ENCODE measurements at regions not wholly inside any gene's neighbourhood (a gene's known extent, or its start where the extent isn't known, plus 50 kb on each side); places are given as distances from the start of the nearest gene placed in this dataset.
A peak's percentile ranks its signal among the peaks of the same experiment; 100 is the strongest.

GRCh38 chr2:12320991-12321641 is 395.6 kb upstream of the TRIB2 start:
- H3K4me3 ChIP-seq, result no peak overlapping the region
- WGBS, 2 donors, result 54 to 57% methylated on average over 7 of the region's 7 CpGs
- H3K27ac ChIP-seq, result peak overlapping the region in 2 of 4 donors; percentile 27 to 37
- no peaks in the 10 kb centered on the region for H3K36me3 ChIP-seq
- no peaks in the 10 kb centered on the region for H3K9me3 ChIP-seq
- no peaks in the 10 kb centered on the region for H3K27me3 ChIP-seq
- TF ChIP-seq POLR2A (IDR thresholded peaks at IDR 0.05) (no peak), EP300 (IDR thresholded peaks at IDR 0.05) (peak in 1 of 2 donors; percentile 21)
- H3K4me1 ChIP-seq, result peaks cover 0 to 24% (median 4%) of the 10 kb centered on the region in 4 donors
- peak in 1 of 2 donors; percentile 39 for DNase-seq (ENCODE audit: low spot score in 2 of 2)

DNA sequence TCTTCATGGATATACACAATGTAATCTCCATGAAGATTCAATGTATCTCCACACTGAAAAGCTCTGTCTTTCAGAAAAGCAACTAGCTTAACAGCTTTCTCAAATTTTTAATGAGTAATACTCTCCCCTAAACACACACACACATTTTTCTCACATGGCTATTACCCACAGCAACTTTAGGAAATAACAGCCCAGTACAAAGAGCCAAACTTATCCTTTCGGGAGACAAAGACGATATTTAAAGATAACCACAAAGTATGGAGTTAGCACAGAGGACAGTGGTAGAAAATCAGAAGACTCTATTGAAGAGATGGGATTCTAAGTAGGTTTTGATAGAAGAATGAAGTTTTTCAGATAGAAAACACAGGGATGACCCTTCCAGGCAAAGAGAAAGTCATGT is 394.9 kb upstream of the TRIB2 start:
- no peak for DNase-seq (ENCODE audit: low spot score in 2 of 2)
- Histone ChIP-seq H3K9me3 (no peaks in the 10 kb centered on the region), H3K27ac (no peak overlapping the region), H3K27me3 (no peaks in the 10 kb centered on the region), H3K4me1 (peaks cover 0 to 24% (median 4%) of the 10 kb centered on the region in 4 donors), H3K4me3 (no peak overlapping the region), H3K36me3 (no peaks in the 10 kb centered on the region)
- 43 to 50% methylated on average over 2 of the region's 2 CpGs for WGBS, 2 donors
- no peak for TF ChIP-seq CTCF (IDR thresholded peaks at IDR 0.05)

- 89 to 92% methylated on average over 9 of the region's 9 CpGs for WGBS, 2 donors
- Histone ChIP-seq H3K27ac (no peak overlapping the region), H3K36me3 (no peaks in the 10 kb centered on the region), H3K4me1 (peaks cover 0 to 11% (median 4%) of the 10 kb centered on the region in 4 donors), H3K4me3 (no peak overlapping the region), H3K27me3 (no peaks in the 10 kb centered on the region), H3K9me3 (no peaks in the 10 kb centered on the region)
- DNase-seq (ENCODE audit: low spot score in 2 of 2), result no peak
- TF ChIP-seq CTCF (IDR thresholded peaks at IDR 0.05) (no peak), POLR2A (IDR thresholded peaks at IDR 0.05) (no peak), EP300 (IDR thresholded peaks at IDR 0.05) (no peak)
Measured at GRCh38 chr2:12325806-12326205, 390.9 kb upstream of the TRIB2 start.

- no peak overlapping the region for H3K27ac ChIP-seq
- H3K4me1 ChIP-seq, result peaks cover 0 to 6% (median 2%) of the 10 kb centered on the region in 4 donors
- H3K36me3 ChIP-seq, result no peaks in the 10 kb centered on the region
- H3K27me3 ChIP-seq, result no peaks in the 10 kb centered on the region
- H3K4me3 ChIP-seq, result no peak overlapping the region
- no peak for DNase-seq (ENCODE audit: low spot score in 2 of 2)
- TF ChIP-seq EP300 (IDR thresholded peaks at IDR 0.05) (no peak), POLR2A (IDR thresholded peaks at IDR 0.05) (no peak), CTCF (IDR thresholded peaks at IDR 0.05) (no peak)
- 83 to 89% methylated on average over 12 of the region's 12 CpGs for WGBS, 2 donors
- no peaks in the 10 kb centered on the region for H3K9me3 ChIP-seq
Measured at GRCh38 chr2:12326449-12327190, 390.1 kb upstream of the TRIB2 start.

DNA sequence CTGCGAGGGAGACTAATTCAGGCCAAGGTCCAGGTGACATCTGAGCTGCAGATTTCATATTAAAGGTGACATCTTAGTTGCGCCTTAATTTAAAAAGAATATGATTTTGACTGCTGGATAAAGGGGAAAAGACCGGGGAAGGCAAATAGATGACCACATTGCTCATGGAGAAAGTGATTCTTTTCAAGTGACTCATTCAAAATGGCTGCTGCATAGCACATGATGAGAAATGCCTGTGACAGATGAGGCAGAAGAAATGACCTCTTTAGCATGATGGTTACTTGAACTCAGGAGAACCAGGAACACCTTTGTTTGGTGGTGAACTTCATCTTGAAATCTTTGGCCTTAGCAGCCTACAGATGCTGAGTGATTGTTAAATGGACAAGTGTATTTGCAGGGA is 385.8 kb upstream of the TRIB2 start:
- Histone ChIP-seq H3K27ac (no peak overlapping the region), H3K4me3 (no peak overlapping the region), H3K4me1 (peaks cover 0 to 5% (median 0%) of the 10 kb centered on the region in 4 donors), H3K27me3 (no peaks in the 10 kb centered on the region), H3K9me3 (no peaks in the 10 kb centered on the region), H3K36me3 (no peaks in the 10 kb centered on the region)
- no peak for TF ChIP-seq POLR2A (IDR thresholded peaks at IDR 0.05)
- TF ChIP-seq EP300 (IDR thresholded peaks at IDR 0.05), result no peak
- TF ChIP-seq CTCF (IDR thresholded peaks at IDR 0.05), result no peak
- DNase-seq (ENCODE audit: low spot score in 2 of 2), result no peak
- 87 to 89% methylated on average over 3 of the region's 3 CpGs for WGBS, 2 donors

Measured in tibial nerve (tissue), 4 donors.